ENCODE measurements at regions not wholly inside any gene's neighbourhood (a gene's known extent, or its start where the extent isn't known, plus 50 kb on each side); places are given as distances from the start of the nearest gene placed in this dataset.
A peak's percentile ranks its signal among the peaks of the same experiment; 100 is the strongest.
"Not testable (repeated sequence)": the region's sequence is repeated elsewhere in the genome, so short reads cannot be mapped to it uniquely, and the experiment has no call there.

GRCh38 chr5:23412515-23412914, 94.9 kb upstream of the PRDM9 start:
- ATAC-seq (ENCODE audit: insufficient read depth, low FRiP score) (peak; percentile 2), DNase-seq (no peak)
- no peak for TF ChIP-seq CTCF (IDR thresholded peaks at IDR 0.05; ENCODE audit: control extremely low read depth, extremely low read depth)
- Histone ChIP-seq H3K4me1 (ENCODE audit: control insufficient read depth in 5 of 5, insufficient read depth in 5 of 5, low read length in 5 of 5) (peaks cover 0 to 10% (median 3%) of the 10 kb centered on the region in 5 donors), H3K9ac (ENCODE audit: insufficient read depth in 1 of 2, low read length in 2 of 2) (no peak overlapping the region), H3K36me3 (ENCODE audit: control insufficient read depth in 4 of 4, insufficient read depth in 4 of 4, low read length in 4 of 4) (no peaks in the 10 kb centered on the region), H3K27me3 (ENCODE audit: control insufficient read depth in 3 of 3, insufficient read depth in 3 of 3, low read length in 2 of 3) (no peaks in the 10 kb centered on the region), H3K9me3 (ENCODE audit: control insufficient read depth in 4 of 4, insufficient read depth in 3 of 4, low read length in 3 of 4) (no peaks in the 10 kb centered on the region), H3K4me3 (no peak overlapping the region), H3K27ac (ENCODE audit: low read depth in 1 of 2, low read length in 1 of 2) (no peak overlapping the region)
- WGBS, 2 donors, result 61 to 78% methylated on average over 3 of the region's 3 CpGs

DNA sequence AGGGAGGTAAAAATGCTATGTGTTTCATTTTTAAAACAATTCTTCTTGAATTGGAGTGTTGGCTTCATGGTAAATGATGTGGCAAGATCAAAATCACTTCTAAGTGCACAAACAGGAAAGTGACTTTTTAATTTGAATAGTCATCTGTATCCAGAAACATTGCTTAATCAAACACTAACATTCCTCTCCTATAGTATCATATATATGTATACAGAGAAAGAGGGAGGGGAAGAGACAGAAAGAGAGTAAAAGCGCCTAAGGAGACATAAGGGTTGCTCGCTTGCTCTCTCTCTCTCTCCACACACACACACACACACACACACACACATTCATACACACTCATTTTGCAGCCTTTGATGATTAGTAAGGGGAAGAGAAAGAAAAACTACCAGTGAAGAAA, 95.4 kb upstream of the PRDM9 start:
- Histone ChIP-seq H3K9ac (ENCODE audit: insufficient read depth in 1 of 2, low read length in 2 of 2) (no peak overlapping the region), H3K27me3 (ENCODE audit: control insufficient read depth in 3 of 3, insufficient read depth in 3 of 3, low read length in 2 of 3) (no peaks in the 10 kb centered on the region), H3K9me3 (ENCODE audit: control insufficient read depth in 4 of 4, insufficient read depth in 3 of 4, low read length in 3 of 4) (no peaks in the 10 kb centered on the region), H3K4me1 (ENCODE audit: control insufficient read depth in 5 of 5, insufficient read depth in 5 of 5, low read length in 5 of 5) (peaks cover 0 to 10% (median 3%) of the 10 kb centered on the region in 5 donors), H3K27ac (ENCODE audit: low read depth in 1 of 2, low read length in 1 of 2) (no peak overlapping the region), H3K36me3 (ENCODE audit: control insufficient read depth in 4 of 4, insufficient read depth in 4 of 4, low read length in 4 of 4) (no peaks in the 10 kb centered on the region), H3K4me3 (no peak overlapping the region)
- 71 to 77% methylated on average over 2 of the region's 2 CpGs for WGBS, 2 donors
- DNase-seq (peak in 2 of 3 donors; percentile 56 to 60), ATAC-seq (ENCODE audit: insufficient read depth, low FRiP score) (no peak)
- no peak for TF ChIP-seq CTCF (IDR thresholded peaks at IDR 0.05; ENCODE audit: control extremely low read depth, extremely low read depth)

DNA sequence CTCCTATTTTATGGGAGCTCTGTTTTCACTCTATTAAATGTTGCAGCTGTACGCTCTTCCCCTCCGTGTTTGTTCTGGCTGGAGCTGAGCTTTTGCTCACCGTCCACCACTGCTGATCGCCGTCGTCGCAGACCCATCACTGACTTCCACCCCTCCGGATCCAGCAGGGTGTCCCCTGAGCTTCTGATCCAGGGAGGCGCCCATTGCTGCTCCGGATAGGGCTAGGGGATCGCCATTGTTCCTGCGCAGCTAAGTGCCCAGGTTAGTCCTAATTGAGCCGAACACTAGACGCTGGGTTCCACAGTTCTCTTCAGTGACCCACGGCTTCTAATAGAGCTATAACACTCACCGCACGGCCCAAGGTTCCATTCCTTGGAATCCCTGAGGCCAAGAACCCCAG, 96.2 kb upstream of the PRDM9 start:
- no peaks in the 10 kb centered on the region for H3K9me3 ChIP-seq (ENCODE audit: control insufficient read depth in 4 of 4, insufficient read depth in 3 of 4, low read length in 3 of 4)
- no peak overlapping the region for H3K9ac ChIP-seq (ENCODE audit: insufficient read depth in 1 of 2, low read length in 2 of 2)
- ATAC-seq (ENCODE audit: insufficient read depth, low FRiP score), result no peak
- DNase-seq, result no peak
- 88 to 89% methylated on average over 17 of the region's 17 CpGs for WGBS, 2 donors
- no peak for TF ChIP-seq CTCF (IDR thresholded peaks at IDR 0.05; ENCODE audit: control extremely low read depth, extremely low read depth)
- H3K4me3 ChIP-seq, result no peak overlapping the region
- H3K27ac ChIP-seq (ENCODE audit: low read depth in 1 of 2, low read length in 1 of 2), result no peak overlapping the region
- peaks cover 0 to 10% (median 3%) of the 10 kb centered on the region in 5 donors for H3K4me1 ChIP-seq (ENCODE audit: control insufficient read depth in 5 of 5, insufficient read depth in 5 of 5, low read length in 5 of 5)
- H3K27me3 ChIP-seq (ENCODE audit: control insufficient read depth in 3 of 3, insufficient read depth in 3 of 3, low read length in 2 of 3), result no peaks in the 10 kb centered on the region
- H3K36me3 ChIP-seq (ENCODE audit: control insufficient read depth in 4 of 4, insufficient read depth in 4 of 4, low read length in 4 of 4), result no peaks in the 10 kb centered on the region

- not testable (repeated sequence) for H3K9ac ChIP-seq (ENCODE audit: insufficient read depth in 1 of 2, low read length in 2 of 2); ATAC-seq (ENCODE audit: insufficient read depth, low FRiP score)
- WGBS, 2 donors, result 84 to 86% methylated on average over 5 of the region's 5 CpGs
These were observed 96.6 kb upstream of the PRDM9 start for GRCh38 chr5:23410775-23411174.

More at GRCh38 chr5:23410775-23411174, 96.6 kb upstream of the PRDM9 start:
- H3K36me3 ChIP-seq (ENCODE audit: control insufficient read depth in 4 of 4, insufficient read depth in 4 of 4, low read length in 4 of 4); H3K27ac ChIP-seq (ENCODE audit: low read depth in 1 of 2, low read length in 1 of 2); H3K4me3 ChIP-seq; H3K9me3 ChIP-seq (ENCODE audit: control insufficient read depth in 4 of 4, insufficient read depth in 3 of 4, low read length in 3 of 4); DNase-seq; H3K27me3 ChIP-seq (ENCODE audit: control insufficient read depth in 3 of 3, insufficient read depth in 3 of 3, low read length in 2 of 3): not testable (repeated sequence)
- peaks cover 0 to 10% (median 3%) of the 10 kb centered on the region in 5 donors for H3K4me1 ChIP-seq (ENCODE audit: control insufficient read depth in 5 of 5, insufficient read depth in 5 of 5, low read length in 5 of 5)

All from lung (tissue), 11 donors.